Suprapubic skin (tissue), 4 donors: ENCODE measurements at regions not wholly inside any gene's neighbourhood (a gene's known extent, or its start where the extent isn't known, plus 50 kb on each side); places are given as distances from the start of the nearest gene placed in this dataset.

Experiments used
- DNase-seq, 2 donors: peaks; one replicate each; pipeline ENCODE4 v3.0.0-alpha.2; 2019; ENCODE audit warnings: low spot score in 2 of 2
- H3K27ac ChIP-seq: fragments of 200-600 bp; sonication (generic); one replicate; pipeline ENCODE4 v1.5.1; 2019
- H3K27me3 ChIP-seq: fragments of 200-600 bp; sonication (generic); one replicate; pipeline ENCODE4 v1.5.1; 2019
- H3K36me3 ChIP-seq: fragments of 200-600 bp; sonication (generic); one replicate; pipeline ENCODE4 v1.5.1; 2019
- H3K4me1 ChIP-seq: fragments of 200-600 bp; sonication (generic); one replicate; pipeline ENCODE4 v1.5.1; 2019
- H3K4me3 ChIP-seq: fragments of 200-600 bp; sonication (generic); one replicate; pipeline ENCODE4 v1.5.1; 2019; ENCODE audit warnings: mild to moderate bottlenecking
- H3K9me3 ChIP-seq: fragments of 200-600 bp; sonication (generic); one replicate; pipeline ENCODE4 v1.5.1; 2019
- CTCF ChIP-seq, 2 donors: fragments of 200-600 bp in 1 of 2; fragments of 450-650 bp in 1 of 2; sonication (generic) in 1 of 2; IDR thresholded peaks; one replicate each; pipeline ENCODE4 v1.5.1; 2016 to 2019; ENCODE audit warnings: antibody characterized with exemption in 2 of 2, mild to moderate bottlenecking in 1 of 2, moderate library complexity in 1 of 2
- EP300 ChIP-seq: sonication (generic); formaldehyde crosslinking; IDR thresholded peaks from one replicate; pipeline ENCODE4 v1.6.1; 2017; ENCODE audit warnings: antibody characterized with exemption
- POLR2A ChIP-seq, 2 donors: fragments of 450-650 bp; IDR thresholded peaks; one replicate each; pipeline ENCODE4 v1.6.1; 2017; ENCODE audit warnings: antibody characterized with exemption in 2 of 2, mild to moderate bottlenecking in 2 of 2, moderate library complexity in 2 of 2
- POLR2AphosphoS5 ChIP-seq, 3 donors: sonication (generic); formaldehyde crosslinking; IDR thresholded peaks; one replicate each; pipeline ENCODE4 v1.6.1; 2017; ENCODE audit warnings: antibody characterized with exemption in 3 of 3
- WGBS: methylation state at CpG from one replicate; pipeline ENCODE4 v1.1.5; 2018; 5-methylcytosine and 5-hydroxymethylcytosine counted together

GRCh38 chr3:43913036-43913948, 222.6 kb downstream of the ABHD5 start:
- Histone ChIP-seq H3K27me3 (no peaks in the 10 kb centered on the region), H3K36me3 (no peaks in the 10 kb centered on the region), H3K4me3 (no peak overlapping the region), H3K27ac (no peak overlapping the region), H3K9me3 (peaks cover 5% of the 10 kb centered on the region), H3K4me1 (no peaks in the 10 kb centered on the region)
- 92% methylated on average over 8 of the region's 8 CpGs for WGBS
- TF ChIP-seq EP300 (no peak), POLR2AphosphoS5 (IDR thresholded peaks at IDR 0.05) (no peak), POLR2A (IDR thresholded peaks at IDR 0.05) (no peak), CTCF (IDR thresholded peaks at IDR 0.05) (no peak)
- no peak for DNase-seq

- no peak for TF ChIP-seq EP300
- no peak for TF ChIP-seq POLR2AphosphoS5 (IDR thresholded peaks at IDR 0.05)
- TF ChIP-seq POLR2A (IDR thresholded peaks at IDR 0.05) = no peak
- no peaks in the 10 kb centered on the region for H3K36me3 ChIP-seq
- H3K4me1 ChIP-seq = no peaks in the 10 kb centered on the region
- H3K27me3 ChIP-seq = no peaks in the 10 kb centered on the region
- no peak overlapping the region for H3K4me3 ChIP-seq
- WGBS = 94% methylated on average over 2 of the region's 2 CpGs
- no peak for DNase-seq
- peaks cover 5% of the 10 kb centered on the region for H3K9me3 ChIP-seq
- no peak overlapping the region for H3K27ac ChIP-seq
Measured at GRCh38 chr3:43914269-43914668, 223.5 kb downstream of the ABHD5 start.

GRCh38 chr3:43915546-43915945, 224.8 kb downstream of the ABHD5 start:
- Histone ChIP-seq H3K4me3 (no peak overlapping the region), H3K27me3 (no peaks in the 10 kb centered on the region), H3K27ac (no peak overlapping the region), H3K9me3 (peaks cover 5% of the 10 kb centered on the region), H3K4me1 (no peaks in the 10 kb centered on the region), H3K36me3 (no peaks in the 10 kb centered on the region)
- TF ChIP-seq CTCF (IDR thresholded peaks at IDR 0.05) (no peak), POLR2AphosphoS5 (IDR thresholded peaks at IDR 0.05) (no peak), POLR2A (IDR thresholded peaks at IDR 0.05) (no peak), EP300 (no peak)
- no peak for DNase-seq
- WGBS = 81% methylated on average over 1 of the region's 1 CpG

- no peak overlapping the region for H3K27ac ChIP-seq
- no peaks in the 10 kb centered on the region for H3K36me3 ChIP-seq
- no peaks in the 10 kb centered on the region for H3K27me3 ChIP-seq
- no peaks in the 10 kb centered on the region for H3K4me1 ChIP-seq
- no peak for DNase-seq
- H3K9me3 ChIP-seq = peaks cover 5% of the 10 kb centered on the region
- WGBS = 84% methylated on average over 3 of the region's 3 CpGs
- no peak overlapping the region for H3K4me3 ChIP-seq
- TF ChIP-seq POLR2AphosphoS5 (IDR thresholded peaks at IDR 0.05) = no peak
- TF ChIP-seq POLR2A (IDR thresholded peaks at IDR 0.05) = no peak
- no peak for TF ChIP-seq EP300
- TF ChIP-seq CTCF (IDR thresholded peaks at IDR 0.05) = no peak
Measured at GRCh38 chr3:43917361-43917760, 226.6 kb downstream of the ABHD5 start.

- WGBS = 22% methylated on average over 7 of the region's 7 CpGs
- DNase-seq = no peak
- TF ChIP-seq POLR2A (IDR thresholded peaks at IDR 0.05) = no peak
- no peak for TF ChIP-seq CTCF (IDR thresholded peaks at IDR 0.05)
- no peak for TF ChIP-seq EP300
- no peak for TF ChIP-seq POLR2AphosphoS5 (IDR thresholded peaks at IDR 0.05)
- H3K4me1 ChIP-seq = peaks cover 6% of the 10 kb centered on the region
- H3K27me3 ChIP-seq = peaks cover 8% of the 10 kb centered on the region
- no peaks in the 10 kb centered on the region for H3K36me3 ChIP-seq
- no peak overlapping the region for H3K27ac ChIP-seq
- H3K9me3 ChIP-seq = peaks cover 5% of the 10 kb centered on the region
- no peak overlapping the region for H3K4me3 ChIP-seq
Measured at GRCh38 chr3:43919029-43919428, 228.3 kb downstream of the ABHD5 start.
